Spleen (tissue), 7 donors: ENCODE measurements at regions not wholly inside any gene's neighbourhood (a gene's known extent, or its start where the extent isn't known, plus 50 kb on each side); places are given as distances from the start of the nearest gene placed in this dataset.

ENCODE experiments used
- POLR2A ChIP-seq, 3 donors: fragments of 450-650 bp; IDR thresholded peaks; one replicate each; pipeline ENCODE4 v1.5.1; 2017; ENCODE audit warnings: antibody characterized with exemption in 3 of 3, mild to moderate bottlenecking in 1 of 3
- POLR2AphosphoS5 ChIP-seq, 3 donors: sonication (generic); formaldehyde crosslinking; IDR thresholded peaks; one replicate each; pipeline ENCODE4 v1.5.1; 2017; ENCODE audit warnings: antibody characterized with exemption in 3 of 3
- TF ChIP-seq, protein P1 (sequence below), 11 experiments: fragments of 200-600 bp in 7 of 11; fragments of 450-650 bp in 4 of 11; sonication (generic) in 4 of 11; IDR thresholded peaks in 8 of 11; conservative IDR thresholded peaks in 3 of 11; 1 replicate in 7 of 11; 2 replicates in 4 of 11; pipeline versions ENCODE4 v1.4.0 to v1.8.0; 2016 to 2021; ENCODE audit warnings: antibody characterized with exemption in 11 of 11, inconsistent platforms in 4 of 11, mild to moderate bottlenecking in 1 of 11
- donor health status: DM: no; HTN: no; CAD: no; lungs with moderate emphysema.
- donor health status: DM: no; HTN: no; CAD: no.
- donor health status: DM: no; HTN: no; CAD: no.

- TF ChIP-seq, protein P1, sequence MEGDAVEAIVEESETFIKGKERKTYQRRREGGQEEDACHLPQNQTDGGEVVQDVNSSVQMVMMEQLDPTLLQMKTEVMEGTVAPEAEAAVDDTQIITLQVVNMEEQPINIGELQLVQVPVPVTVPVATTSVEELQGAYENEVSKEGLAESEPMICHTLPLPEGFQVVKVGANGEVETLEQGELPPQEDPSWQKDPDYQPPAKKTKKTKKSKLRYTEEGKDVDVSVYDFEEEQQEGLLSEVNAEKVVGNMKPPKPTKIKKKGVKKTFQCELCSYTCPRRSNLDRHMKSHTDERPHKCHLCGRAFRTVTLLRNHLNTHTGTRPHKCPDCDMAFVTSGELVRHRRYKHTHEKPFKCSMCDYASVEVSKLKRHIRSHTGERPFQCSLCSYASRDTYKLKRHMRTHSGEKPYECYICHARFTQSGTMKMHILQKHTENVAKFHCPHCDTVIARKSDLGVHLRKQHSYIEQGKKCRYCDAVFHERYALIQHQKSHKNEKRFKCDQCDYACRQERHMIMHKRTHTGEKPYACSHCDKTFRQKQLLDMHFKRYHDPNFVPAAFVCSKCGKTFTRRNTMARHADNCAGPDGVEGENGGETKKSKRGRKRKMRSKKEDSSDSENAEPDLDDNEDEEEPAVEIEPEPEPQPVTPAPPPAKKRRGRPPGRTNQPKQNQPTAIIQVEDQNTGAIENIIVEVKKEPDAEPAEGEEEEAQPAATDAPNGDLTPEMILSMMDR (IDR thresholded peaks at IDR 0.05 in 8 of 11, conservative IDR thresholded peaks at IDR 0.05 in 3 of 11), result no peak
- TF ChIP-seq POLR2A (IDR thresholded peaks at IDR 0.05), result no peak
- TF ChIP-seq POLR2AphosphoS5 (IDR thresholded peaks at IDR 0.05), result no peak
Observed at GRCh38 chr10:65847436-65848230, 1078.2 kb upstream of the LRRTM3 start.
